ENCODE measurements at regions not wholly inside any gene's neighbourhood (a gene's known extent, or its start where the extent isn't known, plus 50 kb on each side); places are given as distances from the start of the nearest gene placed in this dataset.

GRCh38 chr7:132666071-132666773, 90.0 kb upstream of the PLXNA4 start:
- Histone ChIP-seq H3K36me3 (no peaks in the 10 kb centered on the region), H3K4me1 (replicated peaks) (no peaks in the 10 kb centered on the region), H3K27me3 (replicated peaks; ENCODE audit: insufficient read depth) (no peaks in the 10 kb centered on the region), H3K27ac (no peak overlapping the region), H3K9me3 (no peaks in the 10 kb centered on the region), H3K4me3 (no peak overlapping the region)
- 84% methylated on average over 3 of the region's 3 CpGs for WGBS
- TF ChIP-seq POLR2A (IDR thresholded peaks at IDR 0.05): no peak
- no peak for TF ChIP-seq POLR2AphosphoS5 (IDR thresholded peaks at IDR 0.05)
- no peak for TF ChIP-seq CTCF (IDR thresholded peaks at IDR 0.05)
- DNase-seq (ENCODE audit: low spot score): no peak
- intact Hi-C loops (cut with DNase I): no loop called here

GRCh38 chr7:132656846-132657776, 80.8 kb upstream of the PLXNA4 start:
- Histone ChIP-seq H3K4me1 (replicated peaks) (no peaks in the 10 kb centered on the region), H3K36me3 (no peaks in the 10 kb centered on the region), H3K27me3 (replicated peaks; ENCODE audit: insufficient read depth) (no peaks in the 10 kb centered on the region), H3K4me3 (no peak overlapping the region), H3K27ac (no peak overlapping the region), H3K9me3 (no peaks in the 10 kb centered on the region)
- TF ChIP-seq CTCF (IDR thresholded peaks at IDR 0.05): no peak
- no peak for TF ChIP-seq POLR2A (IDR thresholded peaks at IDR 0.05)
- TF ChIP-seq POLR2AphosphoS5 (IDR thresholded peaks at IDR 0.05): no peak
- intact Hi-C loops (cut with DNase I): no loop called here
- 83% methylated on average over 9 of the region's 9 CpGs for WGBS
- DNase-seq (ENCODE audit: low spot score): no peak

GRCh38 chr7:132656341-132656740, 80.1 kb upstream of the PLXNA4 start:
- H3K27me3 ChIP-seq (replicated peaks; ENCODE audit: insufficient read depth): no peaks in the 10 kb centered on the region
- intact Hi-C loops (cut with DNase I): no loop called here
- no peaks in the 10 kb centered on the region for H3K4me1 ChIP-seq (replicated peaks)
- 91% methylated on average over 3 of the region's 3 CpGs for WGBS
- H3K36me3 ChIP-seq: no peaks in the 10 kb centered on the region
- TF ChIP-seq CTCF (IDR thresholded peaks at IDR 0.05): no peak
- no peak for TF ChIP-seq POLR2A (IDR thresholded peaks at IDR 0.05)
- no peak for TF ChIP-seq POLR2AphosphoS5 (IDR thresholded peaks at IDR 0.05)
- no peak overlapping the region for H3K4me3 ChIP-seq
- no peak for DNase-seq (ENCODE audit: low spot score)
- no peak overlapping the region for H3K27ac ChIP-seq
- H3K9me3 ChIP-seq: no peaks in the 10 kb centered on the region

GRCh38 chr7:132655131-132655727, 79.0 kb upstream of the PLXNA4 start:
- Histone ChIP-seq H3K27ac (no peak overlapping the region), H3K36me3 (no peaks in the 10 kb centered on the region), H3K4me1 (replicated peaks) (no peaks in the 10 kb centered on the region), H3K9me3 (no peaks in the 10 kb centered on the region), H3K27me3 (replicated peaks; ENCODE audit: insufficient read depth) (no peaks in the 10 kb centered on the region), H3K4me3 (no peak overlapping the region)
- DNase-seq (ENCODE audit: low spot score): peak; percentile 5
- no peak for TF ChIP-seq POLR2A (IDR thresholded peaks at IDR 0.05)
- TF ChIP-seq POLR2AphosphoS5 (IDR thresholded peaks at IDR 0.05): no peak
- no peak for TF ChIP-seq CTCF (IDR thresholded peaks at IDR 0.05)
- intact Hi-C loops (cut with DNase I): no loop called here
- WGBS: 19% methylated on average over 13 of the region's 13 CpGs

All from prostate gland (tissue), 2 donors.